ENCODE measurements at regions not wholly inside any gene's neighbourhood (a gene's known extent, or its start where the extent isn't known, plus 50 kb on each side); places are given as distances from the start of the nearest gene placed in this dataset.
"Not testable (repeated sequence)": the region's sequence is repeated elsewhere in the genome, so short reads cannot be mapped to it uniquely, and the experiment has no call there.

DNA sequence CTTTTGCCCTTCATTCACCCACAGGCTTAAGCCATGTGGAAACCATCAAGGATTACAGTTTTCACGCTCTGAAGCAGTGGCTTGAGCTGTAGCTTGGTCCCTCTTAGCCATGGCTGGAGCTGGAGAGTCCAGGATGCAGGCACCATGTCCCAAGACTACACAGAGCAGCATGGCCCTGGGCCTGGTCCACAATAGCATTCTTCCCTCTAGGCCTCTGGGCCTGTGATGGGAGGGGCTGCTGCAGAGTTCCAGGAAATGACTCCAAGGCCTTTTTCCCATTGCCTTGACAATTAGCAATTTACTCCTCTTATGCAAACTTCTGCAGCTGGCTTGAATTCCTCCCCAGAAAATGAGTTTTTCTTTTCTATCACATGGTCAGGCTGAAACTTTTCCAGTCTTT lies 211.3 kb downstream of the RERGL start:
- no peak for TF ChIP-seq ZFX (IDR thresholded peaks at IDR 0.05)
- TF ChIP-seq, protein P1, sequence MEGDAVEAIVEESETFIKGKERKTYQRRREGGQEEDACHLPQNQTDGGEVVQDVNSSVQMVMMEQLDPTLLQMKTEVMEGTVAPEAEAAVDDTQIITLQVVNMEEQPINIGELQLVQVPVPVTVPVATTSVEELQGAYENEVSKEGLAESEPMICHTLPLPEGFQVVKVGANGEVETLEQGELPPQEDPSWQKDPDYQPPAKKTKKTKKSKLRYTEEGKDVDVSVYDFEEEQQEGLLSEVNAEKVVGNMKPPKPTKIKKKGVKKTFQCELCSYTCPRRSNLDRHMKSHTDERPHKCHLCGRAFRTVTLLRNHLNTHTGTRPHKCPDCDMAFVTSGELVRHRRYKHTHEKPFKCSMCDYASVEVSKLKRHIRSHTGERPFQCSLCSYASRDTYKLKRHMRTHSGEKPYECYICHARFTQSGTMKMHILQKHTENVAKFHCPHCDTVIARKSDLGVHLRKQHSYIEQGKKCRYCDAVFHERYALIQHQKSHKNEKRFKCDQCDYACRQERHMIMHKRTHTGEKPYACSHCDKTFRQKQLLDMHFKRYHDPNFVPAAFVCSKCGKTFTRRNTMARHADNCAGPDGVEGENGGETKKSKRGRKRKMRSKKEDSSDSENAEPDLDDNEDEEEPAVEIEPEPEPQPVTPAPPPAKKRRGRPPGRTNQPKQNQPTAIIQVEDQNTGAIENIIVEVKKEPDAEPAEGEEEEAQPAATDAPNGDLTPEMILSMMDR (conservative IDR thresholded peaks at IDR 0.05), result no peak
- no peak overlapping the region for H3K27ac ChIP-seq

DNA sequence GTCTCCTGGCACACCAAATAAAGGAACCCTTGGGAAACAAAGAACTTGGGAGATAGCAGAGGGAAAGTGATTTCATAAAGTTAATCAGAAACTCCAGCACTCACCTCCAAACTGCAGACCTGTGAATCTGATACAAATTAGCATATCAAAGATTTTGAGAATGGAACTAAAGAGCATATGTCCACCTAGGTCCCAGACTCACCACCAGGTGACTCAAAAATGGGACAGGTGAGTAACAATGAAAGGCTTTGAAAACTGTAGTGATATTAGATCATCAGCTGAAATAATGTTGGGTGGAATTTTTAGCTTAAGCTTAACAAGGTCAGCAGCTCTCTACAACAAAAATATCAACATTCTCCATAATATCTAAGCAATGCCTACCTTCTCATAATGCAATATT lies 214.8 kb downstream of the RERGL start:
- H3K27ac ChIP-seq, result no peak overlapping the region
- TF ChIP-seq, protein P1 (conservative IDR thresholded peaks at IDR 0.05), result no peak
- TF ChIP-seq ZFX (IDR thresholded peaks at IDR 0.05), result no peak

DNA sequence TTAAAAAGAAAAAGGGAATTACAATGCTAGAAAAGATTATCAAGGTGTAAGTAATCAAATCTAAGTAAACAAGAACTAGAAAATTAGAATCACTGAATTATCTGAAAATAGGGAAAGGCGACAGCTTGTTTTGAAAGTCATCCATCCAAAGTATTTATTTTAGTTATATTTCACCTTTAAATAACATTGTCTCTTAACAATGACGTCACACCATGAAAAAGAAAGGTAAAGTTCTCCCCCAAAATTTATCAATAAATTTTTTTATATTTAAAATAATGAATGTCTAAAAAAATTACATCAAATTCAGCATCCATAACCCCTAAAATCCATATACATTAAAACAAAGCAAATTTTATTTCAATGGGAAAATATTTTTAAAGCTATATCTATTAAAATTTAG lies 223.2 kb downstream of the RERGL start:
- TF ChIP-seq, protein P1 (conservative IDR thresholded peaks at IDR 0.05), result no peak
- TF ChIP-seq ZFX (IDR thresholded peaks at IDR 0.05), result no peak
- no peak overlapping the region for H3K27ac ChIP-seq

DNA sequence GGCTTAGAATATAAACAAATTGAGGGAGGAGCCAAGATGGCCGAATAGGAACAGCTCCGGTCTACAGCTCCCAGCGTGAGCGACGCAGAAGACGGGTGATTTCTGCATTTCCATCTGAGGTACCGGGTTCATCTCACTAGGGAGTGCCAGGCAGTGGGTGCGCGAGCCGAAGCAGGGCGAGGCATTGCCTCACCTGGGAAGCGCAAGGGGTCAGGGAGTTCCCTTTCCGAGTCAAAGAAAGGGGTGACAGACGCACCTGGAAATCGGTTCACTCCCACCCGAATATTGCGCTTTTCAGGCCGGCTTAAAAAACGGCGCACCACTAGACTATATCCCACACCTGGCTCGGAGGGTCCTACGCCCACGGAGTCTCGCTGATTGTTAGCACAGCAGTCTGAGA lies 234.4 kb downstream of the RERGL start:
- H3K27ac ChIP-seq, result not testable (repeated sequence)

DNA sequence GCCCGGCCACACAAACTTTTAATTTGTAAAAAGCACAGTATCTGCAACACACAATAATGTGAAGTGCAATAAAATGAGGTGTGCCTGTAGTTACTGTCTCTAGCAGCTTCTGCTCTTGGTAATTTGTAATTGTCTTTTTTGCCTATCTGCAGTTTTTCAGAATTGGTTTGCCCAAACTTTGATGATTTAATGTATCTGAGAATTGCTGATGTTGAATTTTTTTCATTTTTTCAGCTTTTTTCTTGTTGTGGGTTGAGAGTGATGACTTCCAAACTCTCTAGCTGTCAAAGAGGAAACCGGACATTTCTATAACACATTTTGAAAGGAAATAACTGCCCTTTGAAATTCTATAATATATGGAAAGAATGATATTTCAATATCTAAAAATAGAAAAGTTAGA lies 236.9 kb downstream of the RERGL start:
- H3K27ac ChIP-seq, result no peak overlapping the region
- TF ChIP-seq, protein P1 (conservative IDR thresholded peaks at IDR 0.05), result no peak
- no peak for TF ChIP-seq ZFX (IDR thresholded peaks at IDR 0.05)

DNA sequence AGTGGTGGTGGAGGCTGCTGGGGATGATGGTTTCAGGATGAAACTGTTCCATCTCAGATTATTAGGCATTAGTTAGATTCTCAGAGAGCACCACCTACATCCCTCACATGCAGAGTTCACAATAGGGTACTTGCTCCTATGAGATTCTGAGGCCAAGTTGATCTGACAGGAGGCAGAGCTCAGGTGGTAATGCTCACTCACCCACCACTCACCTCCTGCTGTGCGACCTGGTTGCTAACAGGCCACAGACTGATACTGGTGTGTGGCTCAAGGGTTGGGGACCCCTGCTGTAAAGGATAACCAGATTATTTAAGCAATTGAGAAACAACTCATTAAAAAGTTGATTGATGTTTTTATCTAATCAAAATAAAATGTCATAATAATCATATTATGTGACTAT lies 248.5 kb downstream of the RERGL start:
- no peak overlapping the region for H3K27ac ChIP-seq
- TF ChIP-seq, protein P1 (conservative IDR thresholded peaks at IDR 0.05), result no peak

DNA sequence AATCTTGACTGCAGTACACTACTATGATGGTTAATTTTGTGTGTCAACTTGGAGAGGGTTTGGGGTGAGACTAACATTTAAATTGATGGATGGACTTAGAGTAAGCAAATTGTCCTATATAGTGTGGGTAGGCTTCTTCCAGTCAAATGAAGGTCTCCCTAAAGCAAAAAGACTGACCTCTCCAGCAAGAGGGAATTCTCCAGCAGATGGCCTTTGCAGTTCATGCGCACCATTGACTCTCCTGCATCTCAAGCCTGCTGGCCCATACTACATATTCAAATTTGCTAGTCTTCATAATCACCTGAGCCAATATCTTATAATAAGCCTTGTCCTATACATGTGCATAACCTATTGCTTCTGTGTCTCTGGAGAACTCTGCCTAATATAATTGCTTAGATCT lies 260.2 kb downstream of the RERGL start:
- TF ChIP-seq, protein P1 (conservative IDR thresholded peaks at IDR 0.05), result no peak
- TF ChIP-seq ZFX (IDR thresholded peaks at IDR 0.05), result no peak
- no peak overlapping the region for H3K27ac ChIP-seq

DNA sequence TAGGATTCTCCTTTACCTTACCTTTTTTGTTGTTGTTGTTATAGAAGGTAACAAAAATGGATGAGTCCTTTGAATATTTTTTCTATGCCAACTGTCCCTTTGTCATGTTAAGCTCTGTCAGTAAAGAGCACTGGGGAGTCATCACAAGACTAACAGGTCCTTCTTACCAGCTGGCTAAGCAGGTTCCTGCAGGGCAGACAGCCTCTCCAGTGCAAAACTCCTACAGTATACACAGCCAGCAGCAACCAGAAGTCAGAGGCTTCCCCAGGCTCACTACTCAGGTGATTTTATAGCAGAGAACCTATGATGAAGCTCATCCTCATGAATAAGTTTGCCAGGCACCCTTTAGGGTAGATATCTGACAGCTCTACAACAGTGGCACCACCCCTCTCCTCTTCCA lies 271.1 kb downstream of the RERGL start:
- no peak for TF ChIP-seq ZFX (IDR thresholded peaks at IDR 0.05)
- TF ChIP-seq, protein P1 (conservative IDR thresholded peaks at IDR 0.05), result no peak
- H3K27ac ChIP-seq, result no peak overlapping the region
